ENCODE measurements at regions not wholly inside any gene's neighbourhood (a gene's known extent, or its start where the extent isn't known, plus 50 kb on each side); places are given as distances from the start of the nearest gene placed in this dataset.

DNA sequence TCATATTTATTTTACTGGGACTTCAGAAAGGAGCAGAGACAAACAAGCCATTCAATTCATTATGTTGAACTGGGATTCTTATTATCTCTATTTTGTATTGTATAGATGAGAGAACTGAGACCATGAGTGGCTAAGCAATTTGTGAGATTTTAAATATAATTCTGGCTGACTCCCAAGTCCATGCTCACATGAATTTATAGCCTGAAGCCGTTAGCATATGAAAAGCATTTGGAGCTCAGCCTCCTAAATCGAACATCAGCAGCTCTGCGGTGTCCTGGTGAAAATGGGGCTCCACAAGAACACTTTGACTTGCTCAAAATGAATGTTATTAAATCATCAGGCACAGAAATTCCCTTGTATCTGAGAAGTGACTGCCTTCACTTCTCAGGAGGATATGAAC, 96.8 kb upstream of the DPT start:
- H3K4me3 ChIP-seq (ENCODE audit: insufficient read depth, low read depth, low read length), result no peak overlapping the region

DNA sequence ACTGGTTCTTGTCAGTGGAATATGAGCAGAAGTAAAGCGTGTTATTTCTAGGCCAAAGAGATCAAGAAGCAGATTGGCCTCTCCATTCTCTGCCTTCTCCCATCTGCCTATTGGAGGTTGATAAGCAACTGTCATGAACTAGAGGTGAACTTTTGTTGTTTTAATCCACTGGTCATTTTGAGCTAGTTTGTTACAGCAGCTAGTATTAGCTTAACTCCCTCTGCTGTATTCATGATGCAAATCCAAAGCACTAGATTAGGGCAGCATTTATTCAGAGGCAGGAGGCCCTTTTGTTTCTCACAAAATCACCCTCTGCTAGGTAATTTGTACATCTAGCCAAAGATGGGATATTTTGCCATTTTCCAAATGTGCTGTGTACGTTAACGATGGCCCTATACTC, 97.3 kb upstream of the DPT start:
- DNase-seq (ENCODE audit: low read depth) (no peak), FAIRE-seq (no peak)
- H3K27ac Mint-ChIP-seq (ENCODE audit: unreplicated experiment), result no peak overlapping the region
- no peak overlapping the region for H3K4me3 Mint-ChIP-seq (ENCODE audit: unreplicated experiment)
- peaks cover 2% of the 10 kb centered on the region for H3K27me3 Mint-ChIP-seq (ENCODE audit: low read depth, unreplicated experiment)
- H3K9me3 Mint-ChIP-seq (ENCODE audit: unreplicated experiment), result peaks cover 3% of the 10 kb centered on the region
- no peaks in the 10 kb centered on the region for H3K9me3 ChIP-seq (ENCODE audit: insufficient read depth, low read depth, low read length)
- H3K27me3 ChIP-seq (ENCODE audit: insufficient read depth, low read length), result no peaks in the 10 kb centered on the region
- H4K20me1 ChIP-seq (ENCODE audit: insufficient read depth, low read length), result no peaks in the 10 kb centered on the region
- no peaks in the 10 kb centered on the region for H3K36me3 Mint-ChIP-seq (ENCODE audit: low read depth, unreplicated experiment)
- H3K4me1 Mint-ChIP-seq (ENCODE audit: low read depth, unreplicated experiment), result peaks cover 5% of the 10 kb centered on the region
- H3K4me2 ChIP-seq (ENCODE audit: low read length), result no peak overlapping the region
- no peak overlapping the region for H3K9ac ChIP-seq (ENCODE audit: low read length)
- H3K4me3 ChIP-seq (ENCODE audit: insufficient read depth, low read depth, low read length), result no peak overlapping the region
- no peak overlapping the region for H3K27ac ChIP-seq (ENCODE audit: low read depth, low read length)
- no peaks in the 10 kb centered on the region for H3K4me1 ChIP-seq (ENCODE audit: insufficient read depth, low read length)
- no peak overlapping the region for H2AFZ ChIP-seq (ENCODE audit: low read depth, low read length)
- no peaks in the 10 kb centered on the region for H3K36me3 ChIP-seq (ENCODE audit: insufficient read depth, low read length)
- H3K79me2 ChIP-seq (ENCODE audit: insufficient read depth, low read length), result no peaks in the 10 kb centered on the region
- TF ChIP-seq, protein P1, sequence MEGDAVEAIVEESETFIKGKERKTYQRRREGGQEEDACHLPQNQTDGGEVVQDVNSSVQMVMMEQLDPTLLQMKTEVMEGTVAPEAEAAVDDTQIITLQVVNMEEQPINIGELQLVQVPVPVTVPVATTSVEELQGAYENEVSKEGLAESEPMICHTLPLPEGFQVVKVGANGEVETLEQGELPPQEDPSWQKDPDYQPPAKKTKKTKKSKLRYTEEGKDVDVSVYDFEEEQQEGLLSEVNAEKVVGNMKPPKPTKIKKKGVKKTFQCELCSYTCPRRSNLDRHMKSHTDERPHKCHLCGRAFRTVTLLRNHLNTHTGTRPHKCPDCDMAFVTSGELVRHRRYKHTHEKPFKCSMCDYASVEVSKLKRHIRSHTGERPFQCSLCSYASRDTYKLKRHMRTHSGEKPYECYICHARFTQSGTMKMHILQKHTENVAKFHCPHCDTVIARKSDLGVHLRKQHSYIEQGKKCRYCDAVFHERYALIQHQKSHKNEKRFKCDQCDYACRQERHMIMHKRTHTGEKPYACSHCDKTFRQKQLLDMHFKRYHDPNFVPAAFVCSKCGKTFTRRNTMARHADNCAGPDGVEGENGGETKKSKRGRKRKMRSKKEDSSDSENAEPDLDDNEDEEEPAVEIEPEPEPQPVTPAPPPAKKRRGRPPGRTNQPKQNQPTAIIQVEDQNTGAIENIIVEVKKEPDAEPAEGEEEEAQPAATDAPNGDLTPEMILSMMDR (IDR thresholded peaks at IDR 0.05; ENCODE audit: insufficient read depth, low read depth, low read length), result no peak
- TF ChIP-seq EZH2 (IDR thresholded peaks at IDR 0.05; ENCODE audit: insufficient read depth, low read length), result no peak

More for the DNA sequence above, 96.8 kb upstream of the DPT start:
- Mint-ChIP-seq H3K4me1 (ENCODE audit: low read depth, unreplicated experiment) (peaks cover 5% of the 10 kb centered on the region), H3K27me3 (ENCODE audit: low read depth, unreplicated experiment) (peaks cover 2% of the 10 kb centered on the region), H3K4me3 (ENCODE audit: unreplicated experiment) (no peak overlapping the region), H3K36me3 (ENCODE audit: low read depth, unreplicated experiment) (no peaks in the 10 kb centered on the region), H3K27ac (ENCODE audit: unreplicated experiment) (no peak overlapping the region), H3K9me3 (ENCODE audit: unreplicated experiment) (peaks cover 3% of the 10 kb centered on the region)
- Histone ChIP-seq H4K20me1 (ENCODE audit: insufficient read depth, low read length) (no peaks in the 10 kb centered on the region), H2AFZ (ENCODE audit: low read depth, low read length) (no peak overlapping the region), H3K9ac (ENCODE audit: low read length) (no peak overlapping the region), H3K36me3 (ENCODE audit: insufficient read depth, low read length) (no peaks in the 10 kb centered on the region), H3K9me3 (ENCODE audit: insufficient read depth, low read depth, low read length) (no peaks in the 10 kb centered on the region), H3K79me2 (ENCODE audit: insufficient read depth, low read length) (no peaks in the 10 kb centered on the region), H3K4me1 (ENCODE audit: insufficient read depth, low read length) (no peaks in the 10 kb centered on the region), H3K27ac (ENCODE audit: low read depth, low read length) (no peak overlapping the region), H3K4me2 (ENCODE audit: low read length) (no peak overlapping the region), H3K27me3 (ENCODE audit: insufficient read depth, low read length) (no peaks in the 10 kb centered on the region)
- DNase-seq (ENCODE audit: low read depth), result no peak
- TF ChIP-seq, protein P1 (IDR thresholded peaks at IDR 0.05; ENCODE audit: insufficient read depth, low read depth, low read length), result no peak
- no peak for TF ChIP-seq EZH2 (IDR thresholded peaks at IDR 0.05; ENCODE audit: insufficient read depth, low read length)
- FAIRE-seq, result no peak

DNA sequence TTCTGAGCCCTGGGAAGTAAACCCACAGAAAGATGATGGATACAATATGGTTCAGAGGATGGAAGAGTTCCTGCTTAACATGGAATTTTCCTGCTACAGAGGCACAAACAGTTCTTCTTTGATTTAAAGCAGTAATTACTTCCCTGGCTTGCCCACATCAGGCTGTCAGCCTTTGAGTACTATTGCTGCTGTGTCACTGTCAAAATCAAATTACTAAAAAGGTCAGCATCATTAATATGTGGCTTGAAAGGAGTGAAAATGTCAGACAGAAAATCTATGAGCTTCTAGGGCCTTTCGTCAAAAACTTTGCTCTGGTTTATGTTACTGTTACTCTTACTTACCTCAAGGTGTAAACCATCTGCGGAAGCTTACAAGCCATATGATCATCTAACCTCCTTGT, 98.6 kb upstream of the DPT start:
- H3K4me3 Mint-ChIP-seq (ENCODE audit: unreplicated experiment), result no peak overlapping the region
- H3K4me1 Mint-ChIP-seq (ENCODE audit: low read depth, unreplicated experiment), result peaks cover 5% of the 10 kb centered on the region
- Histone ChIP-seq H2AFZ (ENCODE audit: low read depth, low read length) (no peak overlapping the region), H3K4me1 (ENCODE audit: insufficient read depth, low read length) (no peaks in the 10 kb centered on the region), H3K9me3 (ENCODE audit: insufficient read depth, low read depth, low read length) (peaks cover 2% of the 10 kb centered on the region), H4K20me1 (ENCODE audit: insufficient read depth, low read length) (no peaks in the 10 kb centered on the region), H3K36me3 (ENCODE audit: insufficient read depth, low read length) (no peaks in the 10 kb centered on the region), H3K79me2 (ENCODE audit: insufficient read depth, low read length) (no peaks in the 10 kb centered on the region), H3K4me3 (ENCODE audit: insufficient read depth, low read depth, low read length) (no peak overlapping the region), H3K27me3 (ENCODE audit: insufficient read depth, low read length) (no peaks in the 10 kb centered on the region), H3K9ac (ENCODE audit: low read length) (no peak overlapping the region), H3K4me2 (ENCODE audit: low read length) (no peak overlapping the region), H3K27ac (ENCODE audit: low read depth, low read length) (no peak overlapping the region)
- FAIRE-seq (no peak), DNase-seq (ENCODE audit: low read depth) (no peak)
- peaks cover 2% of the 10 kb centered on the region for H3K27me3 Mint-ChIP-seq (ENCODE audit: low read depth, unreplicated experiment)
- H3K27ac Mint-ChIP-seq (ENCODE audit: unreplicated experiment), result no peak overlapping the region
- TF ChIP-seq, protein P1 (IDR thresholded peaks at IDR 0.05; ENCODE audit: insufficient read depth, low read depth, low read length), result no peak
- TF ChIP-seq EZH2 (IDR thresholded peaks at IDR 0.05; ENCODE audit: insufficient read depth, low read length), result no peak
- H3K36me3 Mint-ChIP-seq (ENCODE audit: low read depth, unreplicated experiment), result no peaks in the 10 kb centered on the region
- H3K9me3 Mint-ChIP-seq (ENCODE audit: unreplicated experiment), result peaks cover 3% of the 10 kb centered on the region

All from astrocyte (in vitro differentiated cells and primary cell).